DOHH2 (cell line): ENCODE measurements at regions not wholly inside any gene's neighbourhood (a gene's known extent, or its start where the extent isn't known, plus 50 kb on each side); places are given as distances from the start of the nearest gene placed in this dataset.

Experiments used
- H3F3A ChIP-seq: fragments of 200-600 bp; sonication (generic), shearing (Covaris generic); 2 replicates; pipeline ENCODE4 v1.6.0; 2016; ENCODE audit warnings: antibody characterized with exemption, mild to moderate bottlenecking; ENCODE audit not compliant: control insufficient read depth, insufficient read depth
- H3K27ac ChIP-seq: fragments of 200-600 bp; sonication (generic); 2 replicates; pipeline ENCODE4 v1.5.1; 2014; ENCODE audit warnings: low read depth, mild to moderate bottlenecking, low read length, moderate library complexity
- H3K27me3 ChIP-seq: fragments of 200-600 bp; sonication (generic); 2 replicates; pipeline ENCODE4 v1.6.1; 2014; ENCODE audit warnings: mild to moderate bottlenecking, low read length, mixed read lengths; ENCODE audit not compliant: control insufficient read depth
- H3K36me3 ChIP-seq: fragments of 200-600 bp; sonication (generic); 2 replicates; pipeline ENCODE4 v1.6.1; 2014; ENCODE audit warnings: mild to moderate bottlenecking, low read length, moderate library complexity, mixed read lengths; ENCODE audit not compliant: control insufficient read depth
- H3K4me1 ChIP-seq: fragments of 200-600 bp; sonication (generic); 2 replicates; pipeline ENCODE4 v1.6.1; 2014; ENCODE audit warnings: mild to moderate bottlenecking, low read length, mixed read lengths; ENCODE audit not compliant: control insufficient read depth
- H3K4me2 ChIP-seq: fragments of 200-600 bp; sonication (generic); 2 replicates; pipeline ENCODE4 v1.6.0; 2014; ENCODE audit warnings: mild to moderate bottlenecking, low read length, moderate library complexity
- H3K4me3 ChIP-seq: fragments of 200-600 bp; sonication (generic); 2 replicates; pipeline ENCODE4 v1.5.1; 2014; ENCODE audit warnings: mild to moderate bottlenecking, low read length, mixed read lengths
- H3K79me2 ChIP-seq: fragments of 200-600 bp; sonication (generic); 2 replicates; pipeline ENCODE4 v1.6.1; 2014; ENCODE audit warnings: mild to moderate bottlenecking, low read length, mixed read lengths; ENCODE audit not compliant: control insufficient read depth
- H3K9me2 ChIP-seq: fragments of 200-600 bp; sonication (generic); replicated peaks from 2 replicates; pipeline ENCODE4 v1.6.1; 2014; ENCODE audit warnings: mild to moderate bottlenecking, low read length, mixed read lengths; ENCODE audit not compliant: control insufficient read depth
- H3K9me3 ChIP-seq: fragments of 200-600 bp; sonication (generic); 2 replicates; pipeline ENCODE4 v1.6.1; 2014; ENCODE audit warnings: antibody characterized with exemption, low read length, mixed read lengths; ENCODE audit not compliant: control insufficient read depth, insufficient read depth
- H4K20me1 ChIP-seq: fragments of 200-600 bp; sonication (generic); 2 replicates; pipeline ENCODE4 v1.6.0; 2014; ENCODE audit warnings: low read depth, mild to moderate bottlenecking, antibody characterized with exemption, low read length, moderate library complexity; ENCODE audit not compliant: control insufficient read depth, insufficient read depth
- EZH2phosphoT487 ChIP-seq: fragments of 200-600 bp; sonication (generic); IDR thresholded peaks from 2 replicates; pipeline ENCODE4 v1.6.1; 2017; ENCODE audit warnings: borderline replicate concordance, mild to moderate bottlenecking, antibody characterized with exemption, low read length, moderate library complexity, mixed read lengths
- TF ChIP-seq, protein P1 (sequence below): fragments of 200-600 bp; sonication (generic); IDR thresholded peaks from one replicate; pipeline ENCODE4 v1.5.1; 2014; ENCODE audit warnings: antibody characterized with exemption, mild to moderate bottlenecking, low read depth, low read length; ENCODE audit not compliant: poor library complexity, severe bottlenecking

DNA sequence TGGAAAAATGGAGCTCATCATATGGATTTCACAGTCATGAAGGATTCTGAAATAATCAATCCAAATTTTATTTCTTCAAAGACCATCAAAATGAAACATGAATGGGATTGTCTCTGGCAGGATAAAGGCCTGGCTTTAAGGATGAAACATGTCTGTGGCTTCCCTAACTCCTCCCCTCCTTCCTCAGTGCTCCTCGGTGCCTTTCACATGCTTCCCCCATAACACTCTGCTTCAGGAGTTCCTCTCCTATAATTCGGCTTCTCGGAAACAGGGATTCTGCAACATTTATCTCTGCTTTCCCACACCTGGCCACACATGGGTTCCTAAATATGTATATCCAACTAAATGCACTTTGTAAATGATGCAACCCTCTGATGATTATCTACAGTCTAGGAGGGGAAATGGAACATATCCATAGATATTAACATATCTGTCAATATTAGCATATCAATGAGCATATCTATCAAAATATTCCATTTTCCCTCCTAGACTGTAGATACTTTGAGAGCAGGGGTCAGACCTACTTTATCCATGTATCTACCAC, 153.8 kb downstream of the PLPP3 start:
- no peaks in the 10 kb centered on the region for H3K9me3 ChIP-seq
- no peaks in the 10 kb centered on the region for H3K79me2 ChIP-seq
- TF ChIP-seq, protein P1, sequence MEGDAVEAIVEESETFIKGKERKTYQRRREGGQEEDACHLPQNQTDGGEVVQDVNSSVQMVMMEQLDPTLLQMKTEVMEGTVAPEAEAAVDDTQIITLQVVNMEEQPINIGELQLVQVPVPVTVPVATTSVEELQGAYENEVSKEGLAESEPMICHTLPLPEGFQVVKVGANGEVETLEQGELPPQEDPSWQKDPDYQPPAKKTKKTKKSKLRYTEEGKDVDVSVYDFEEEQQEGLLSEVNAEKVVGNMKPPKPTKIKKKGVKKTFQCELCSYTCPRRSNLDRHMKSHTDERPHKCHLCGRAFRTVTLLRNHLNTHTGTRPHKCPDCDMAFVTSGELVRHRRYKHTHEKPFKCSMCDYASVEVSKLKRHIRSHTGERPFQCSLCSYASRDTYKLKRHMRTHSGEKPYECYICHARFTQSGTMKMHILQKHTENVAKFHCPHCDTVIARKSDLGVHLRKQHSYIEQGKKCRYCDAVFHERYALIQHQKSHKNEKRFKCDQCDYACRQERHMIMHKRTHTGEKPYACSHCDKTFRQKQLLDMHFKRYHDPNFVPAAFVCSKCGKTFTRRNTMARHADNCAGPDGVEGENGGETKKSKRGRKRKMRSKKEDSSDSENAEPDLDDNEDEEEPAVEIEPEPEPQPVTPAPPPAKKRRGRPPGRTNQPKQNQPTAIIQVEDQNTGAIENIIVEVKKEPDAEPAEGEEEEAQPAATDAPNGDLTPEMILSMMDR = no peak
- no peak for TF ChIP-seq EZH2phosphoT487
- H3K9me2 ChIP-seq = no peaks in the 10 kb centered on the region
- H3K4me2 ChIP-seq = peak overlapping the region; percentile 49
- H3K4me1 ChIP-seq = peaks cover 18% of the 10 kb centered on the region
- no peaks in the 10 kb centered on the region for H3K36me3 ChIP-seq
- no peaks in the 10 kb centered on the region for H3F3A ChIP-seq
- no peak overlapping the region for H3K27ac ChIP-seq
- peak overlapping the region; percentile 39; the same call in 1 of the 2 replicates for H3K4me3 ChIP-seq
- H3K27me3 ChIP-seq = no peaks in the 10 kb centered on the region
- no peaks in the 10 kb centered on the region for H4K20me1 ChIP-seq

DNA sequence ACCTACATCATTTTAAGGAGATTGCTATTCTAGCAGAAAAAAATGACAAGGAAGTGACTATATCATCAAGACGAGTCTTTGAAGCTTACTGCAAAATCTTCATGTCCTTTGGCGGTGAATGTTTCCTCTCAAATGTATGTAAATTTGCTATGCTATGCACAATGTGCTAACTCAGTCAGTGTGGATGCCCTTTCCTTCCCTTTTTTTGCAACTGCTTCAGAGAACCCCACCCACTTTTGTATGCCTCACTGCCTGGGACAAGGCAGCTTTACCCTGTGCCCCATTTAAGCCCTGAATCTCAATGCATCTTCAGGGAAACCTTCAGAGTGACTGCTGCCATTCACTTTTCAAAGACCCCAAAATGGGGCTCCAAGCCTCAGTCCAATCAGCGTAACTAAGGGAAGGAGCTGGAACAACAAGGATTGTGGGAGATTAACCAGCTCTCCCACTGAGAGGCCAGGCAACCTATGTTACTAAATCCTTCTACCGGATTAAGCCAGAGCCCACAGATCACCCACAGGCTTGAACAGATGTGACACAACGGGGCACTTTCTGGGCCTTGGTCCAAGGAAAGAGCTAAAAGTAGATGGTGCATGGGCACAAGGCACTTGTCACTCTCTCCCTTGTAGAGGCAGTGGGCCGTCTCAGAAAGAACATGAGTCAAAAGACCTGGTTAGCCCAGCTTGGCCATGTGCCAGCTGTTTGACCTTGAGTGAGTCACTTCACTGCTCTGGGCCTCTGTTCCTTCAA, 154.4 kb downstream of the PLPP3 start:
- no peak overlapping the region for H3K27ac ChIP-seq

DNA sequence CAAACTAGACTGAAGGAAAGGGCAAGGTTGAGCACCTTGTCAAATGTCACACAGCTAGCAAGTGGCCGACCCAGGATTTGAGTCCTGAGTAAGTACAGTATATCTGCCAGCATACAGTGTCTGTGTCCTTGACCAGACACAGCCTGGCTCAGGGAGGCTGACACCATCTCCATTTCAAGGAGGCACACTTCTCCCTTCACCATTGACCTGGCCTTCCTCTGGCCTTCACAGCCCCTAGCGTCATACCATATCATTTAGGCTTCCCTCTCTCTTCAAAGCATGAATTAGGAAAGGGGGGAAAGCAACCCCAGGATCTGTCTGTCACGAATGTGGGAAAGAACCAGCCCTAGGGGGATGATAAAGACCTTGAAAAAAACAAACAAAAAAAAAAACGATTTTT, 155.6 kb downstream of the PLPP3 start:
- peaks cover 18% of the 10 kb centered on the region for H3K4me1 ChIP-seq
- H3K9me3 ChIP-seq = no peaks in the 10 kb centered on the region
- no peaks in the 10 kb centered on the region for H4K20me1 ChIP-seq
- H3K79me2 ChIP-seq = no peaks in the 10 kb centered on the region
- H3K27me3 ChIP-seq = no peaks in the 10 kb centered on the region
- no peaks in the 10 kb centered on the region for H3K36me3 ChIP-seq
- H3F3A ChIP-seq = no peaks in the 10 kb centered on the region
- TF ChIP-seq, protein P1 = no peak
- TF ChIP-seq EZH2phosphoT487 = no peak
- H3K4me2 ChIP-seq = no peak overlapping the region
- H3K27ac ChIP-seq = no peak overlapping the region
- H3K9me2 ChIP-seq = no peaks in the 10 kb centered on the region
- no peak overlapping the region for H3K4me3 ChIP-seq

More for the DNA sequence above, 154.4 kb downstream of the PLPP3 start:
- peak overlapping the region; percentile 49 for H3K4me2 ChIP-seq
- H3K9me2 ChIP-seq = no peaks in the 10 kb centered on the region
- H3F3A ChIP-seq = no peaks in the 10 kb centered on the region
- no peak for TF ChIP-seq EZH2phosphoT487
- TF ChIP-seq, protein P1 = no peak
- no peaks in the 10 kb centered on the region for H3K27me3 ChIP-seq
- peaks cover 18% of the 10 kb centered on the region for H3K4me1 ChIP-seq
- H3K9me3 ChIP-seq = no peaks in the 10 kb centered on the region
- H3K36me3 ChIP-seq = no peaks in the 10 kb centered on the region
- H3K4me3 ChIP-seq = peak overlapping the region; percentile 39
- H4K20me1 ChIP-seq = no peaks in the 10 kb centered on the region
- no peaks in the 10 kb centered on the region for H3K79me2 ChIP-seq
